CD4-positive, alpha-beta T cell (primary cell): ENCODE measurements at regions not wholly inside any gene's neighbourhood (a gene's known extent, or its start where the extent isn't known, plus 50 kb on each side); places are given as distances from the start of the nearest gene placed in this dataset.

ENCODE experiments used
- ATAC-seq: fragments of 200-7000 bp; cut with Tn5 transposase; one replicate; pipeline ENCODE4 v1.10.0; 2022; ENCODE audit warnings: mild to moderate bottlenecking; ENCODE audit not compliant: poor library complexity
- CTCF ChIA-PET: fragments of 350-600 bp; sonication (Branson Sonifier 250); formaldehyde crosslinking; loops from one replicate; lab custom pipeline; 2021; ENCODE audit warnings: antibody characterized with exemption, inconsistent platforms; lab: Charles Lee
- POLR2A ChIA-PET: fragments of 350-600 bp; sonication (Branson Sonifier 250); formaldehyde crosslinking; loops from one replicate; lab custom pipeline; 2021; ENCODE audit warnings: antibody characterized with exemption, inconsistent platforms; lab: Charles Lee
- DNase-seq, 14 experiments: peaks; one replicate each; pipeline ENCODE4 v3.0.0-alpha.2; 2013 to 2020; ENCODE audit warnings: mixed read lengths in 2 of 14
- H3K27ac ChIP-seq, 2 donors: one replicate each; pipeline versions ENCODE4 v1.5.1 to v1.7.0; 2013; ENCODE audit warnings: low read length in 2 of 2, low read depth in 1 of 2, mild to moderate bottlenecking in 1 of 2
- H3K27me3 ChIP-seq, 2 experiments: 1 replicate in 1 of 2; 2 replicates in 1 of 2; pipeline versions ENCODE4 v1.6.1 to v1.7.0; 2013; ENCODE audit warnings: low read length in 2 of 2, control low read depth in 1 of 2, mild to moderate bottlenecking in 1 of 2, moderate library complexity in 1 of 2; ENCODE audit not compliant: insufficient read depth in 2 of 2, control insufficient read depth in 1 of 2
- H3K36me3 ChIP-seq: one replicate; pipeline ENCODE4 v1.6.1; 2013; ENCODE audit warnings: low read length, control low read depth; ENCODE audit not compliant: insufficient read depth
- H3K4me1 ChIP-seq: one replicate; pipeline ENCODE4 v1.6.1; 2013; ENCODE audit warnings: low read length, control low read depth; ENCODE audit not compliant: insufficient read depth
- H3K4me3 ChIP-seq: one replicate; pipeline ENCODE4 v1.5.1; 2013; ENCODE audit warnings: mild to moderate bottlenecking, low read length, moderate library complexity
- H3K9me3 ChIP-seq, 2 experiments: 1 replicate in 1 of 2; 2 replicates in 1 of 2; pipeline versions ENCODE4 v1.6.1 to v1.7.0; 2013; ENCODE audit warnings: low read length in 2 of 2, mild to moderate bottlenecking in 2 of 2, control low read depth in 1 of 2, moderate library complexity in 1 of 2; ENCODE audit not compliant: control insufficient read depth in 1 of 2, insufficient read depth in 1 of 2
- H3K27ac Mint-ChIP-seq: one replicate; pipeline ENCODE4 v1.8.0; 2020; ENCODE audit warnings: mixed read lengths
- H3K27me3 Mint-ChIP-seq: one replicate; pipeline ENCODE4 v1.8.0; 2021; ENCODE audit warnings: mixed read lengths
- H3K36me3 Mint-ChIP-seq: one replicate; pipeline ENCODE4 v1.8.0; 2021; ENCODE audit warnings: low read depth, mixed read lengths
- H3K4me1 Mint-ChIP-seq: one replicate; pipeline ENCODE4 v1.8.0; 2021; ENCODE audit warnings: low read depth, mixed read lengths
- H3K4me3 Mint-ChIP-seq: one replicate; pipeline ENCODE4 v1.8.0; 2020; ENCODE audit warnings: mild to moderate bottlenecking, mixed read lengths
- H3K9me3 Mint-ChIP-seq: one replicate; pipeline ENCODE4 v1.8.0; 2020; ENCODE audit warnings: mixed read lengths
- CTCF ChIP-seq: fragments of 200-600 bp; IDR thresholded peaks from one replicate; pipeline ENCODE4 v1.8.0; 2022; ENCODE audit warnings: antibody characterized with exemption, mild to moderate bottlenecking
- intact Hi-C, 2 experiments: fragments of 100-400 bp; cut with DNase I in 1 of 2; cut with micrococcal nuclease in 1 of 2; formaldehyde crosslinking; loops; one replicate each; pipeline versions ENCODE4 v1.15.1 to v1.9.0; 2023 to 2025; cut with DNase I, micrococcal nuclease

GRCh38 chr5:167814828-167815227 lies 476.6 kb upstream of the WWC1 start:
- DNase-seq (no peak), ATAC-seq (no peak)
- H3K27me3 ChIP-seq = no peaks in the 10 kb centered on the region
- ChIA-PET POLR2A (no interaction called here), CTCF (no interaction called here)
- no peak overlapping the region for H3K27ac ChIP-seq
- no peaks in the 10 kb centered on the region for H3K36me3 ChIP-seq
- H3K4me3 Mint-ChIP-seq = no peak overlapping the region
- H3K36me3 Mint-ChIP-seq = no peaks in the 10 kb centered on the region
- H3K4me1 Mint-ChIP-seq = peaks cover 4% of the 10 kb centered on the region
- no peaks in the 10 kb centered on the region for H3K9me3 Mint-ChIP-seq
- no peaks in the 10 kb centered on the region for H3K27me3 Mint-ChIP-seq
- no peak for TF ChIP-seq CTCF
- H3K4me3 ChIP-seq = no peak overlapping the region
- no peaks in the 10 kb centered on the region for H3K4me1 ChIP-seq
- no peaks in the 10 kb centered on the region for H3K9me3 ChIP-seq
- H3K27ac Mint-ChIP-seq = no peak overlapping the region
- intact Hi-C loops = no loop called here

GRCh38 chr5:167816354-167816753 lies 475.1 kb upstream of the WWC1 start:
- Histone ChIP-seq H3K27ac (no peak overlapping the region), H3K27me3 (no peaks in the 10 kb centered on the region), H3K36me3 (no peaks in the 10 kb centered on the region), H3K4me3 (no peak overlapping the region), H3K9me3 (no peaks in the 10 kb centered on the region), H3K4me1 (no peaks in the 10 kb centered on the region)
- Mint-ChIP-seq H3K9me3 (no peaks in the 10 kb centered on the region), H3K27me3 (no peaks in the 10 kb centered on the region), H3K4me1 (peaks cover 4% of the 10 kb centered on the region), H3K36me3 (no peaks in the 10 kb centered on the region), H3K27ac (no peak overlapping the region), H3K4me3 (no peak overlapping the region)
- ChIA-PET CTCF (no interaction called here), POLR2A (no interaction called here)
- intact Hi-C loops = no loop called here
- DNase-seq (peak in 2 of 14 experiments; percentile 5 to 7), ATAC-seq (no peak)
- TF ChIP-seq CTCF = no peak

- intact Hi-C loops = no loop called here
- H3K27ac Mint-ChIP-seq = no peak overlapping the region
- no peaks in the 10 kb centered on the region for H3K27me3 ChIP-seq
- DNase-seq (no peak), ATAC-seq (no peak)
- CTCF ChIA-PET = no interaction called here
- H3K4me1 ChIP-seq = no peaks in the 10 kb centered on the region
- no peaks in the 10 kb centered on the region for H3K9me3 ChIP-seq
- no peak overlapping the region for H3K4me3 Mint-ChIP-seq
- TF ChIP-seq CTCF = no peak
- no peaks in the 10 kb centered on the region for H3K27me3 Mint-ChIP-seq
- no peaks in the 10 kb centered on the region for H3K9me3 Mint-ChIP-seq
- no peaks in the 10 kb centered on the region for H3K36me3 Mint-ChIP-seq
- POLR2A ChIA-PET = no interaction called here
- H3K4me1 Mint-ChIP-seq = peaks cover 4% of the 10 kb centered on the region
- no peak overlapping the region for H3K27ac ChIP-seq
- H3K36me3 ChIP-seq = no peaks in the 10 kb centered on the region
- no peak overlapping the region for H3K4me3 ChIP-seq
Observed at GRCh38 chr5:167816864-167817263, 474.6 kb upstream of the WWC1 start.
